ENCODE measurements at regions not wholly inside any gene's neighbourhood (a gene's known extent, or its start where the extent isn't known, plus 50 kb on each side); places are given as distances from the start of the nearest gene placed in this dataset.

- Histone ChIP-seq H3K4me1 (ENCODE audit: insufficient read depth, poor library complexity, severe bottlenecking) (no peaks in the 10 kb centered on the region), H3K4me3 (ENCODE audit: severe bottlenecking) (no peak overlapping the region), H3K9me3 (ENCODE audit: severe bottlenecking) (no peaks in the 10 kb centered on the region), H3K27ac (ENCODE audit: poor library complexity, severe bottlenecking) (no peak overlapping the region), H3K27me3 (ENCODE audit: insufficient read depth, poor library complexity, severe bottlenecking) (peaks cover 3% of the 10 kb centered on the region), H3K36me3 (ENCODE audit: low read depth) (no peaks in the 10 kb centered on the region)
- ATAC-seq (ENCODE audit: low read depth): no peak
- no peak for DNase-seq (ENCODE audit: low spot score)
- TF ChIP-seq CTCF (IDR thresholded peaks at IDR 0.05; ENCODE audit: poor library complexity, severe bottlenecking): no peak
Observed at GRCh38 chr15:26156051-26156450, 292.9 kb upstream of the ATP10A start.

DNA sequence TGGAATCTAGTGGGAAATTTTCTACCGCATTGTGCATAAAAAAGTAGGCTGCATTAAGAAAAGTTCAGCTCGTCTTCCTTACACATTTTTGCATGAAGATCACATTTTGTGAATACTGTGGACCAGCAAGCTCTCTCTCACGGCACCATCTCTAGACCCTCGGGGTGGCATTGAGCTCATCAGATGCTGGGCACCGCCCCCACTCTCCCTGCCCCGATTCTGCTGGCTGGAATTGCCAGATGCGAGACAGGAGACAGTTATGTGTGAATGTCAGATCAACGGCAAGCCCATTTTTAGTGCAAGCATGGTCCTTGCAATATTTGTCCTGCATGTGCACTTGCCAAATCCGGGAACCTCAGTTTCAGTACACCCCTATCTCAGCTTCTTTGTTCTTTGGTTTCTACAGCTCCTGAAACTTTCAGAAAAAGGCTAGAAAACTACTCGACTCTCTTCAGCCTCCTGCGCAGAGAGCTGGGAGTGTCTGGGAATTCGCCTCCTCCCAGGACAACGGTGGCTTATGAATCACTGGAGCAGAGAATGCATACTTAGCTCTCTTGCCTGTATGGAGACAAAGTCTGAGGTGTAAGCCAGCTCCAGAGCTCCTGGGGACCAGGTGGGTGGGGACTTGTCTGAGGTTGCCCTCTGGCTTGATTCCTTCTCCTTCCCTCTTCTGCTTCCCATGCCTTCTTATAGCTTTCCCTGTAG is 285.2 kb upstream of the ATP10A start:
- Histone ChIP-seq H3K27ac (ENCODE audit: poor library complexity, severe bottlenecking) (no peak overlapping the region), H3K9me3 (ENCODE audit: severe bottlenecking) (no peaks in the 10 kb centered on the region), H3K4me3 (ENCODE audit: severe bottlenecking) (no peak overlapping the region), H3K36me3 (ENCODE audit: low read depth) (no peaks in the 10 kb centered on the region), H3K27me3 (ENCODE audit: insufficient read depth, poor library complexity, severe bottlenecking) (peaks cover 26% of the 10 kb centered on the region), H3K4me1 (ENCODE audit: insufficient read depth, poor library complexity, severe bottlenecking) (no peaks in the 10 kb centered on the region)
- DNase-seq (ENCODE audit: low spot score): no peak
- TF ChIP-seq CTCF (IDR thresholded peaks at IDR 0.05; ENCODE audit: poor library complexity, severe bottlenecking): no peak
- ATAC-seq (ENCODE audit: low read depth): no peak

- no peaks in the 10 kb centered on the region for H3K4me1 ChIP-seq (ENCODE audit: insufficient read depth, poor library complexity, severe bottlenecking)
- ATAC-seq (ENCODE audit: low read depth) (no peak), DNase-seq (ENCODE audit: low spot score) (no peak)
- no peaks in the 10 kb centered on the region for H3K9me3 ChIP-seq (ENCODE audit: severe bottlenecking)
- TF ChIP-seq CTCF (IDR thresholded peaks at IDR 0.05; ENCODE audit: poor library complexity, severe bottlenecking): no peak
- H3K27ac ChIP-seq (ENCODE audit: poor library complexity, severe bottlenecking): no peak overlapping the region
- no peak overlapping the region for H3K4me3 ChIP-seq (ENCODE audit: severe bottlenecking)
- peaks cover 26% of the 10 kb centered on the region for H3K27me3 ChIP-seq (ENCODE audit: insufficient read depth, poor library complexity, severe bottlenecking)
- no peaks in the 10 kb centered on the region for H3K36me3 ChIP-seq (ENCODE audit: low read depth)
Observed at GRCh38 chr15:26146202-26146601, 283.1 kb upstream of the ATP10A start.

GRCh38 chr15:26145796-26146195 is 282.7 kb upstream of the ATP10A start:
- no peaks in the 10 kb centered on the region for H3K4me1 ChIP-seq (ENCODE audit: insufficient read depth, poor library complexity, severe bottlenecking)
- ATAC-seq (ENCODE audit: low read depth): no peak
- no peak overlapping the region for H3K27ac ChIP-seq (ENCODE audit: poor library complexity, severe bottlenecking)
- DNase-seq (ENCODE audit: low spot score): no peak
- H3K27me3 ChIP-seq (ENCODE audit: insufficient read depth, poor library complexity, severe bottlenecking): peaks cover 26% of the 10 kb centered on the region
- H3K9me3 ChIP-seq (ENCODE audit: severe bottlenecking): no peaks in the 10 kb centered on the region
- no peak for TF ChIP-seq CTCF (IDR thresholded peaks at IDR 0.05; ENCODE audit: poor library complexity, severe bottlenecking)
- H3K36me3 ChIP-seq (ENCODE audit: low read depth): no peaks in the 10 kb centered on the region
- no peak overlapping the region for H3K4me3 ChIP-seq (ENCODE audit: severe bottlenecking)

DNA sequence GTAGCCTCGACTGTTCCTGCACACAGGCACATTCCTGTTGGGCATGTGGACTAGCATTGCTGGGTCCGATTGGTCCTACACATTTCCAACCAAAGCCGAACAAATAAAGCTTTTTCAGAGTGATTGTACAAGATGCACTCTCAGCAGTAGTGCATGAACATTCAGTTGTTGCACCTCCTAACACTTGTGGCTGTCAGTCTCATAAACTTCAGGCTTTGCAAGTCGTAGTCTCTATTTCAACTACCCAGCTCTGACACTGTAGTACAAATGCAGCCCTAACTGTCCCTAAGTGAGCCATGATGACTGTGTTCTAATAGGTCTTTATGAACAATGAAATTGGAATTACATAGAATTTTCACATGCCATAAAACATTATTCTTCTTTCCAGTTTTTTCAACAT is 281.7 kb upstream of the ATP10A start:
- Histone ChIP-seq H3K4me1 (ENCODE audit: insufficient read depth, poor library complexity, severe bottlenecking) (no peaks in the 10 kb centered on the region), H3K27ac (ENCODE audit: poor library complexity, severe bottlenecking) (no peak overlapping the region), H3K4me3 (ENCODE audit: severe bottlenecking) (no peak overlapping the region), H3K27me3 (ENCODE audit: insufficient read depth, poor library complexity, severe bottlenecking) (peaks cover 26% of the 10 kb centered on the region), H3K36me3 (ENCODE audit: low read depth) (no peaks in the 10 kb centered on the region), H3K9me3 (ENCODE audit: severe bottlenecking) (no peaks in the 10 kb centered on the region)
- DNase-seq (ENCODE audit: low spot score): no peak
- TF ChIP-seq CTCF (IDR thresholded peaks at IDR 0.05; ENCODE audit: poor library complexity, severe bottlenecking): no peak
- ATAC-seq (ENCODE audit: low read depth): no peak

Measured in RWPE2 (cell line).